Heart left ventricle (tissue), 13 donors: ENCODE measurements at regions not wholly inside any gene's neighbourhood (a gene's known extent, or its start where the extent isn't known, plus 50 kb on each side); places are given as distances from the start of the nearest gene placed in this dataset.

ENCODE experiments used
- POLR2A ChIP-seq, 2 donors: fragments of 450-650 bp; IDR thresholded peaks; one replicate each; pipeline ENCODE4 v1.6.1; 2017; ENCODE audit warnings: antibody characterized with exemption in 2 of 2, mild to moderate bottlenecking in 2 of 2, moderate library complexity in 2 of 2
- TF ChIP-seq, protein P1 (sequence below), 12 donors: fragments of 200-600 bp; sonication (generic) in 4 of 12; IDR thresholded peaks; one replicate each; pipeline versions ENCODE4 v1.5.0 to v1.8.0; 2018 to 2022; ENCODE audit warnings: antibody characterized with exemption in 12 of 12, mild to moderate bottlenecking in 5 of 12
- donor health status: ischemic (EF 13 %, LVEDD 7.1; RV severe dilation, severe dysfunction).
- donor health status: DM: no; HTN: yes; CAD: no.
- donor health status: DM: no; HTN: no; CAD: no.
- donor health status: ischemic (EF 25% LVEDD 6.9; RV normal size, moderate dysfunction).
- donor health status: ischemic (EF 25% LVEDD 5.7; RV mildly dilated, moderate dysfunction).
- donor health status: ischemic (EF 35%, LVEDD 5.7; RV mildly dilated, moderate dysfunction).
- donor health status: nonischemic (EF 11% LVEDD 7.7; RV severe dilation, severe dysfunction).
- donor health status: DM: yes; HTN: yes; CAD: no.
- donor health status: PGD.
- donor health status: ischemic (EF 29% LVEDD 5.4; RV normal size, mild dysfunction).
- donor health status: nonischemic (EF 23%, LVEDD 6.1; RV moderate dilation, normal function).

DNA sequence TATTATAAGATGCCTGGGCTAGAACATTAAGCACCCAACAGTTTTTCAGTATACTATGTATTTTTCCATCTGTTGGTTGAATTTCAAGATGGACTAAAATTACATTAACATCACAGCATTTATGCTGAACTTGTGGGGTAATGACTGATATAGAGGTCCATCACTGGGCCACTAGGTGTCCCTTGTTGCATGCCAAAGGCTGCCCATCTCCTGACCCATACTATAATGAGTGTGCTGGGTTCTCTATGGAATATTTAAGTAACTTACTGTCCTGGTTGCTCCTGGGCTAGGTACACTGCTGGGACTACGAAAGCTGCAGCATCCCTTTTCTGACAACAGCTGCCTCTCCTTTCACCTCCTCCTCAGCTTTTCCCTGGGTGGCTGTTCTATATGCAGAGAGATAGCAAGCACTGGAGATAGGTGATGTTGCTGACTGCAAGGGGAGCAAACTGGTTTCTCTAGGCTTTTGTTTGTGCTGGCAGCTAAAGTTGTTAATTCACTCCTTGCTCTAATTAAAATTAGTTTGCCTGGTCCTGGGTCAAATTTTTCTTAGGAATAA is 138.6 kb upstream of the TRHDE start:
- TF ChIP-seq POLR2A (IDR thresholded peaks at IDR 0.05), result no peak
- TF ChIP-seq, protein P1, sequence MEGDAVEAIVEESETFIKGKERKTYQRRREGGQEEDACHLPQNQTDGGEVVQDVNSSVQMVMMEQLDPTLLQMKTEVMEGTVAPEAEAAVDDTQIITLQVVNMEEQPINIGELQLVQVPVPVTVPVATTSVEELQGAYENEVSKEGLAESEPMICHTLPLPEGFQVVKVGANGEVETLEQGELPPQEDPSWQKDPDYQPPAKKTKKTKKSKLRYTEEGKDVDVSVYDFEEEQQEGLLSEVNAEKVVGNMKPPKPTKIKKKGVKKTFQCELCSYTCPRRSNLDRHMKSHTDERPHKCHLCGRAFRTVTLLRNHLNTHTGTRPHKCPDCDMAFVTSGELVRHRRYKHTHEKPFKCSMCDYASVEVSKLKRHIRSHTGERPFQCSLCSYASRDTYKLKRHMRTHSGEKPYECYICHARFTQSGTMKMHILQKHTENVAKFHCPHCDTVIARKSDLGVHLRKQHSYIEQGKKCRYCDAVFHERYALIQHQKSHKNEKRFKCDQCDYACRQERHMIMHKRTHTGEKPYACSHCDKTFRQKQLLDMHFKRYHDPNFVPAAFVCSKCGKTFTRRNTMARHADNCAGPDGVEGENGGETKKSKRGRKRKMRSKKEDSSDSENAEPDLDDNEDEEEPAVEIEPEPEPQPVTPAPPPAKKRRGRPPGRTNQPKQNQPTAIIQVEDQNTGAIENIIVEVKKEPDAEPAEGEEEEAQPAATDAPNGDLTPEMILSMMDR (IDR thresholded peaks at IDR 0.05), result no peak
